ENCODE measurements at regions not wholly inside any gene's neighbourhood (a gene's known extent, or its start where the extent isn't known, plus 50 kb on each side); places are given as distances from the start of the nearest gene placed in this dataset.

GRCh38 chr10:35916791-35917190 is 274.7 kb upstream of the FZD8 start:
- Histone ChIP-seq H3K79me2 (ENCODE audit: low read length) (no peaks in the 10 kb centered on the region), H3K9me2 (replicated peaks; ENCODE audit: insufficient read depth, low read length) (no peaks in the 10 kb centered on the region), H2AFZ (ENCODE audit: low read length) (no peak overlapping the region), H3K4me2 (ENCODE audit: low read depth, low read length) (no peak overlapping the region), H3K4me1 (ENCODE audit: low read length) (no peaks in the 10 kb centered on the region), H3K27ac (ENCODE audit: low read length) (no peak overlapping the region), H4K20me1 (ENCODE audit: insufficient read depth, low read length) (no peaks in the 10 kb centered on the region), H3K27me3 (replicated peaks; ENCODE audit: insufficient read depth, low read length) (no peaks in the 10 kb centered on the region), H3K9ac (ENCODE audit: low read length) (no peak overlapping the region), H3F3A (ENCODE audit: insufficient read depth, low read length) (no peaks in the 10 kb centered on the region), H3K4me3 (ENCODE audit: low read length) (no peak overlapping the region), H3K36me3 (replicated peaks; ENCODE audit: insufficient read depth, low read length) (no peaks in the 10 kb centered on the region), H3K9me3 (replicated peaks; ENCODE audit: insufficient read depth, low read length) (no peaks in the 10 kb centered on the region)
- TF ChIP-seq EZH2phosphoT487 (IDR thresholded peaks at IDR 0.05; ENCODE audit: low read length) (no peak), EZH2 (optimal IDR thresholded peaks at IDR 0.05; ENCODE audit: low read depth, low read length) (no peak), CTCF (IDR thresholded peaks at IDR 0.05; ENCODE audit: low read length) (peak; percentile 21; the same call in 1 of the 2 replicates)
- DNase-seq: no peak

- no peaks in the 10 kb centered on the region for H4K20me1 ChIP-seq (ENCODE audit: insufficient read depth, low read length)
- H3K9me2 ChIP-seq (replicated peaks; ENCODE audit: insufficient read depth, low read length): no peaks in the 10 kb centered on the region
- H3K4me1 ChIP-seq (ENCODE audit: low read length): no peaks in the 10 kb centered on the region
- no peaks in the 10 kb centered on the region for H3K9me3 ChIP-seq (replicated peaks; ENCODE audit: insufficient read depth, low read length)
- H3K79me2 ChIP-seq (ENCODE audit: low read length): no peaks in the 10 kb centered on the region
- no peak for DNase-seq
- no peaks in the 10 kb centered on the region for H3K27me3 ChIP-seq (replicated peaks; ENCODE audit: insufficient read depth, low read length)
- no peak overlapping the region for H3K4me3 ChIP-seq (ENCODE audit: low read length)
- no peak for TF ChIP-seq EZH2phosphoT487 (IDR thresholded peaks at IDR 0.05; ENCODE audit: low read length)
- no peak overlapping the region for H3K27ac ChIP-seq (ENCODE audit: low read length)
- H2AFZ ChIP-seq (ENCODE audit: low read length): no peak overlapping the region
- H3K4me2 ChIP-seq (ENCODE audit: low read depth, low read length): no peak overlapping the region
- H3F3A ChIP-seq (ENCODE audit: insufficient read depth, low read length): no peaks in the 10 kb centered on the region
- H3K9ac ChIP-seq (ENCODE audit: low read length): no peak overlapping the region
- H3K36me3 ChIP-seq (replicated peaks; ENCODE audit: insufficient read depth, low read length): no peaks in the 10 kb centered on the region
Measured at GRCh38 chr10:35913628-35914027, 271.5 kb upstream of the FZD8 start.

- Histone ChIP-seq H3K27me3 (replicated peaks; ENCODE audit: insufficient read depth, low read length) (no peaks in the 10 kb centered on the region), H3K36me3 (replicated peaks; ENCODE audit: insufficient read depth, low read length) (no peaks in the 10 kb centered on the region), H3K9ac (ENCODE audit: low read length) (no peak overlapping the region), H4K20me1 (ENCODE audit: insufficient read depth, low read length) (no peaks in the 10 kb centered on the region), H3K9me3 (replicated peaks; ENCODE audit: insufficient read depth, low read length) (no peaks in the 10 kb centered on the region), H3F3A (ENCODE audit: insufficient read depth, low read length) (no peaks in the 10 kb centered on the region), H3K9me2 (replicated peaks; ENCODE audit: insufficient read depth, low read length) (no peaks in the 10 kb centered on the region), H3K4me1 (ENCODE audit: low read length) (no peaks in the 10 kb centered on the region), H3K4me2 (ENCODE audit: low read depth, low read length) (no peak overlapping the region), H2AFZ (ENCODE audit: low read length) (no peak overlapping the region), H3K4me3 (ENCODE audit: low read length) (no peak overlapping the region), H3K27ac (ENCODE audit: low read length) (no peak overlapping the region), H3K79me2 (ENCODE audit: low read length) (no peaks in the 10 kb centered on the region)
- DNase-seq: no peak
- no peak for TF ChIP-seq CTCF (IDR thresholded peaks at IDR 0.05; ENCODE audit: low read length)
- no peak for TF ChIP-seq EZH2 (optimal IDR thresholded peaks at IDR 0.05; ENCODE audit: low read depth, low read length)
- no peak for TF ChIP-seq EZH2phosphoT487 (IDR thresholded peaks at IDR 0.05; ENCODE audit: low read length)
Measured at GRCh38 chr10:35912615-35913569, 270.8 kb upstream of the FZD8 start.

- H3K27me3 ChIP-seq (replicated peaks; ENCODE audit: insufficient read depth, low read length): no peaks in the 10 kb centered on the region
- H3K9me2 ChIP-seq (replicated peaks; ENCODE audit: insufficient read depth, low read length): no peaks in the 10 kb centered on the region
- H2AFZ ChIP-seq (ENCODE audit: low read length): no peak overlapping the region
- no peaks in the 10 kb centered on the region for H3K9me3 ChIP-seq (replicated peaks; ENCODE audit: insufficient read depth, low read length)
- H3K79me2 ChIP-seq (ENCODE audit: low read length): no peaks in the 10 kb centered on the region
- no peaks in the 10 kb centered on the region for H3K4me1 ChIP-seq (ENCODE audit: low read length)
- TF ChIP-seq CTCF (IDR thresholded peaks at IDR 0.05; ENCODE audit: low read length) (no peak), EZH2 (optimal IDR thresholded peaks at IDR 0.05; ENCODE audit: low read depth, low read length) (no peak), EZH2phosphoT487 (IDR thresholded peaks at IDR 0.05; ENCODE audit: low read length) (no peak)
- H3K9ac ChIP-seq (ENCODE audit: low read length): no peak overlapping the region
- no peaks in the 10 kb centered on the region for H3F3A ChIP-seq (ENCODE audit: insufficient read depth, low read length)
- no peak overlapping the region for H3K4me3 ChIP-seq (ENCODE audit: low read length)
- no peak for DNase-seq
- no peaks in the 10 kb centered on the region for H3K36me3 ChIP-seq (replicated peaks; ENCODE audit: insufficient read depth, low read length)
- H4K20me1 ChIP-seq (ENCODE audit: insufficient read depth, low read length): no peaks in the 10 kb centered on the region
- no peak overlapping the region for H3K27ac ChIP-seq (ENCODE audit: low read length)
- no peak overlapping the region for H3K4me2 ChIP-seq (ENCODE audit: low read depth, low read length)
Measured at GRCh38 chr10:35911954-35912353, 269.9 kb upstream of the FZD8 start.

All from MM.1S (cell line).